Activated CD8-positive, alpha-beta T cell treated with anti-CD3 and anti-CD28 coated beads for 36 hours (primary cell): ENCODE measurements at regions not wholly inside any gene's neighbourhood (a gene's known extent, or its start where the extent isn't known, plus 50 kb on each side); places are given as distances from the start of the nearest gene placed in this dataset.

Source experiments
- ATAC-seq: fragments of 200-7000 bp; cut with Tn5 transposase; one replicate; pipeline ENCODE4 v1.10.0; 2021; ENCODE audit warnings: mild to moderate bottlenecking, moderate library complexity
- CTCF ChIA-PET: fragments of 350-600 bp; sonication (Branson Sonifier 250); formaldehyde crosslinking; loops from one replicate; lab custom pipeline; 2021; ENCODE audit warnings: antibody characterized with exemption; lab: Charles Lee
- POLR2A ChIA-PET: fragments of 350-600 bp; sonication (Branson Sonifier 250); formaldehyde crosslinking; loops from one replicate; lab custom pipeline; 2021; ENCODE audit warnings: antibody characterized with exemption; lab: Charles Lee
- DNase-seq: peaks from one replicate; pipeline ENCODE4 v3.0.0-alpha.2; 2020
- H3K27ac Mint-ChIP-seq: one replicate; pipeline ENCODE4 v1.8.0; 2021; ENCODE audit warnings: mild to moderate bottlenecking, mixed read lengths
- H3K27me3 Mint-ChIP-seq: one replicate; pipeline ENCODE4 v1.8.0; 2021; ENCODE audit warnings: mixed read lengths
- H3K36me3 Mint-ChIP-seq: one replicate; pipeline ENCODE4 v1.8.0; 2021; ENCODE audit warnings: low read depth, mixed read lengths
- H3K4me1 Mint-ChIP-seq: one replicate; pipeline ENCODE4 v1.8.0; 2021; ENCODE audit warnings: low read depth, mixed read lengths
- H3K4me3 Mint-ChIP-seq: one replicate; pipeline ENCODE4 v1.8.0; 2021; ENCODE audit warnings: mild to moderate bottlenecking, moderate library complexity, mixed read lengths
- H3K9me3 Mint-ChIP-seq: one replicate; pipeline ENCODE4 v1.8.0; 2021; ENCODE audit warnings: mixed read lengths
- CTCF ChIP-seq: fragments of 200-600 bp; IDR thresholded peaks from one replicate; pipeline ENCODE4 v1.8.0; 2022; ENCODE audit warnings: antibody characterized with exemption, mild to moderate bottlenecking
- intact Hi-C: fragments of 100-400 bp; cut with micrococcal nuclease; formaldehyde crosslinking; loops from one replicate; pipeline ENCODE4 v1.10.0; 2022

- H3K27ac Mint-ChIP-seq: no peak overlapping the region
- no peak for DNase-seq
- no peak overlapping the region for H3K4me3 Mint-ChIP-seq
- no peaks in the 10 kb centered on the region for H3K27me3 Mint-ChIP-seq
- H3K4me1 Mint-ChIP-seq: no peaks in the 10 kb centered on the region
- POLR2A ChIA-PET: no interaction called here
- H3K9me3 Mint-ChIP-seq: no peaks in the 10 kb centered on the region
- no peak for ATAC-seq
- CTCF ChIA-PET: interaction anchor here (1.0 kb wide), 1 partner anchor 10 kb away, joined by 3 read pairs; no protein-coding TSS in a partner anchor
- H3K36me3 Mint-ChIP-seq: no peaks in the 10 kb centered on the region
- TF ChIP-seq CTCF: no peak
- intact Hi-C loops: no loop called here
Measured at GRCh38 chr3:73681610-73682009, 56.9 kb upstream of the PDZRN3 start.

- no peak for DNase-seq
- no peak for ATAC-seq
- intact Hi-C loops: no loop called here
- Mint-ChIP-seq H3K4me3 (no peak overlapping the region), H3K4me1 (no peaks in the 10 kb centered on the region), H3K27me3 (no peaks in the 10 kb centered on the region), H3K9me3 (no peaks in the 10 kb centered on the region), H3K36me3 (no peaks in the 10 kb centered on the region), H3K27ac (no peak overlapping the region)
- ChIA-PET CTCF (interaction anchor here (1.0 kb wide), 1 partner anchor 11 kb away, joined by 3 read pairs; no protein-coding TSS in a partner anchor), POLR2A (no interaction called here)
- TF ChIP-seq CTCF: no peak
Measured at GRCh38 chr3:73681198-73681597, 56.5 kb upstream of the PDZRN3 start.

GRCh38 chr3:73680391-73681095 is 55.8 kb upstream of the PDZRN3 start:
- Mint-ChIP-seq H3K36me3 (no peaks in the 10 kb centered on the region), H3K4me3 (no peak overlapping the region), H3K9me3 (no peaks in the 10 kb centered on the region), H3K4me1 (no peaks in the 10 kb centered on the region), H3K27ac (no peak overlapping the region), H3K27me3 (no peaks in the 10 kb centered on the region)
- no peak for TF ChIP-seq CTCF
- DNase-seq: no peak
- ATAC-seq: no peak
- ChIA-PET POLR2A (no interaction called here), CTCF (interaction anchor here (1.0 kb wide), 1 partner anchor 12 kb away, joined by 3 read pairs; no protein-coding TSS in a partner anchor)
- intact Hi-C loops: no loop called here

GRCh38 chr3:73677336-73678024 is 52.7 kb upstream of the PDZRN3 start:
- H3K36me3 Mint-ChIP-seq: no peaks in the 10 kb centered on the region
- intact Hi-C loops: no loop called here
- no peak for TF ChIP-seq CTCF
- ChIA-PET POLR2A (no interaction called here), CTCF (interaction anchor here (1.0 kb wide), 1 partner anchor 14 kb away, joined by 3 read pairs; no protein-coding TSS in a partner anchor)
- DNase-seq (no peak), ATAC-seq (no peak)
- no peaks in the 10 kb centered on the region for H3K27me3 Mint-ChIP-seq
- no peak overlapping the region for H3K4me3 Mint-ChIP-seq
- H3K9me3 Mint-ChIP-seq: no peaks in the 10 kb centered on the region
- H3K27ac Mint-ChIP-seq: no peak overlapping the region
- H3K4me1 Mint-ChIP-seq: no peaks in the 10 kb centered on the region
